ENCODE measurements at regions not wholly inside any gene's neighbourhood (a gene's known extent, or its start where the extent isn't known, plus 50 kb on each side); places are given as distances from the start of the nearest gene placed in this dataset.

GRCh38 chr2:4732560-4732959 lies 959.6 kb upstream of the SOX11 start:
- Histone ChIP-seq H3K36me3 (replicated peaks) (no peaks in the 10 kb centered on the region), H3K27me3 (replicated peaks) (no peaks in the 10 kb centered on the region), H3K27ac (no peak overlapping the region), H3K4me3 (ENCODE audit: low read depth, low read length) (no peak overlapping the region)
- in situ Hi-C loops (cut with HindIII; ENCODE audit: low pct_ligation_motif_present, low sequenced_read_pairs), result no loop called here
- DNase-seq, result no peak
- no peak for TF ChIP-seq CTCF (IDR thresholded peaks at IDR 0.05; ENCODE audit: low read depth, low read length, missing control alignments)

GRCh38 chr2:4745056-4745991 lies 946.9 kb upstream of the SOX11 start:
- DNase-seq, result no peak
- in situ Hi-C loops (cut with HindIII; ENCODE audit: low pct_ligation_motif_present, low sequenced_read_pairs), result no loop called here
- Histone ChIP-seq H3K4me3 (ENCODE audit: low read depth, low read length) (no peak overlapping the region), H3K27me3 (replicated peaks) (no peaks in the 10 kb centered on the region), H3K27ac (no peak overlapping the region), H3K36me3 (replicated peaks) (no peaks in the 10 kb centered on the region)
- TF ChIP-seq CTCF (IDR thresholded peaks at IDR 0.05; ENCODE audit: low read depth, low read length, missing control alignments), result no peak

GRCh38 chr2:4753721-4754120 lies 938.5 kb upstream of the SOX11 start:
- Histone ChIP-seq H3K36me3 (replicated peaks) (no peaks in the 10 kb centered on the region), H3K4me3 (ENCODE audit: low read depth, low read length) (no peak overlapping the region), H3K27ac (no peak overlapping the region), H3K27me3 (replicated peaks) (no peaks in the 10 kb centered on the region)
- TF ChIP-seq CTCF (IDR thresholded peaks at IDR 0.05; ENCODE audit: low read depth, low read length, missing control alignments), result no peak
- DNase-seq, result no peak
- in situ Hi-C loops (cut with HindIII; ENCODE audit: low pct_ligation_motif_present, low sequenced_read_pairs), result no loop called here

- H3K36me3 ChIP-seq (replicated peaks), result no peaks in the 10 kb centered on the region
- in situ Hi-C loops (cut with HindIII; ENCODE audit: low pct_ligation_motif_present, low sequenced_read_pairs), result no loop called here
- H3K4me3 ChIP-seq (ENCODE audit: low read depth, low read length), result no peak overlapping the region
- peak; percentile 66 for TF ChIP-seq CTCF (IDR thresholded peaks at IDR 0.05; ENCODE audit: low read depth, low read length, missing control alignments)
- no peak overlapping the region for H3K27ac ChIP-seq
- DNase-seq, result peak; percentile 53
- no peaks in the 10 kb centered on the region for H3K27me3 ChIP-seq (replicated peaks)
Observed at GRCh38 chr2:4762951-4763376, 929.2 kb upstream of the SOX11 start.

GRCh38 chr2:4765787-4766530 lies 926.2 kb upstream of the SOX11 start:
- no peak for DNase-seq
- Histone ChIP-seq H3K36me3 (replicated peaks) (no peaks in the 10 kb centered on the region), H3K27me3 (replicated peaks) (no peaks in the 10 kb centered on the region), H3K27ac (no peak overlapping the region), H3K4me3 (ENCODE audit: low read depth, low read length) (no peak overlapping the region)
- no peak for TF ChIP-seq CTCF (IDR thresholded peaks at IDR 0.05; ENCODE audit: low read depth, low read length, missing control alignments)
- in situ Hi-C loops (cut with HindIII; ENCODE audit: low pct_ligation_motif_present, low sequenced_read_pairs), result no loop called here
